Endothelial cell of umbilical vein (primary cell): ENCODE measurements at regions not wholly inside any gene's neighbourhood (a gene's known extent, or its start where the extent isn't known, plus 50 kb on each side); places are given as distances from the start of the nearest gene placed in this dataset.

Experiments used
- BruUV-seq: library from RNA; stranded (reverse); fragments of 400-500 nt; replicated peaks from 2 replicates; lab custom pipeline; 2021; lab: Mats Ljungman, UMichigan
- CTCF ChIA-PET: fragments of 300-600, 350-600 bp; sonication (Branson Sonifier 250); formaldehyde crosslinking; loops from one replicate; lab custom pipeline; 2021; ENCODE audit warnings: antibody characterized with exemption, inconsistent platforms; lab: Charles Lee
- POLR2A ChIA-PET: fragments of 300-600, 350-600 bp; sonication (Branson Sonifier 250); formaldehyde crosslinking; loops from one replicate; lab custom pipeline; 2021; ENCODE audit warnings: antibody characterized with exemption, inconsistent platforms; lab: Charles Lee
- DNase-seq: peaks from one replicate; pipeline ENCODE4 v3.0.0-alpha.2; 2011; ENCODE audit warnings: low read depth, low spot score
- FAIRE-seq: peaks from 2 replicates; lab custom pipeline; 2011; peaks lifted over from hg19 to GRCh38; lab: Jason Lieb, UNC
- H2AFZ ChIP-seq: 2 replicates; pipeline ENCODE4 v1.6.0; 2012; ENCODE audit warnings: low read depth, low read length, control low read depth, inconsistent platforms
- H3K27ac ChIP-seq: 2 replicates; pipeline ENCODE4 v1.5.1; 2011; ENCODE audit warnings: low read depth, mild to moderate bottlenecking, control low read depth, low read length, moderate library complexity; ENCODE audit not compliant: insufficient read depth
- H3K27me3 ChIP-seq, 2 experiments: 2 replicates each; pipeline versions ENCODE4 v1.6.0 to v1.6.1; 2011; ENCODE audit warnings: low read length in 2 of 2, mixed read lengths in 1 of 2; ENCODE audit not compliant: control insufficient read depth in 2 of 2, insufficient read depth in 2 of 2
- H3K36me3 ChIP-seq, 2 experiments: 2 replicates in 1 of 2; 3 replicates in 1 of 2; pipeline ENCODE4 v1.5.1; 2011; ENCODE audit warnings: low read length in 2 of 2, mild to moderate bottlenecking in 1 of 2, moderate library complexity in 1 of 2; ENCODE audit not compliant: control insufficient read depth in 2 of 2, insufficient read depth in 2 of 2; ENCODE audit errors: extremely low read depth in 1 of 2
- H3K4me1 ChIP-seq: 3 replicates; pipeline ENCODE4 v1.5.1; 2011; ENCODE audit warnings: mild to moderate bottlenecking, low read length; ENCODE audit not compliant: control insufficient read depth, insufficient read depth; ENCODE audit errors: extremely low read depth
- H3K4me2 ChIP-seq: 2 replicates; pipeline ENCODE4 v1.6.1; 2011; ENCODE audit warnings: low read length, control low read depth, mixed read lengths; ENCODE audit not compliant: insufficient read depth
- H3K4me3 ChIP-seq, 3 experiments: fragments of 200-600 bp in 1 of 3; sonication (generic), shearing (Covaris generic) in 1 of 3; replicated peaks in 1 of 3; 2 replicates each; pipeline ENCODE4 v1.5.1; 2011 to 2016; ENCODE audit warnings: control low read depth in 3 of 3, low read length in 3 of 3, mild to moderate bottlenecking in 2 of 3, inconsistent platforms in 1 of 3, low read depth in 1 of 3, moderate library complexity in 1 of 3; ENCODE audit not compliant: insufficient read depth in 1 of 3
- H3K79me2 ChIP-seq: 2 replicates; pipeline ENCODE4 v1.6.0; 2012; ENCODE audit warnings: low read length, inconsistent platforms; ENCODE audit not compliant: control insufficient read depth, insufficient read depth
- H3K9ac ChIP-seq: replicated peaks from 2 replicates; pipeline ENCODE3; 2011; ENCODE audit warnings: low read length, control low read depth; ENCODE audit not compliant: insufficient read depth; ENCODE audit errors: extremely low read depth
- H3K9me1 ChIP-seq: replicated peaks from 3 replicates; pipeline ENCODE4 v1.6.0; 2011; ENCODE audit warnings: mild to moderate bottlenecking, low read length; ENCODE audit not compliant: control insufficient read depth, insufficient read depth; ENCODE audit errors: extremely low read depth
- H3K9me3 ChIP-seq: replicated peaks from 2 replicates; pipeline ENCODE4 v1.5.1; 2012; ENCODE audit warnings: low read length, inconsistent platforms; ENCODE audit not compliant: control insufficient read depth, insufficient read depth
- H4K20me1 ChIP-seq: replicated peaks from 2 replicates; pipeline ENCODE3; 2011; ENCODE audit warnings: mild to moderate bottlenecking, low read length; ENCODE audit not compliant: control insufficient read depth, insufficient read depth; ENCODE audit errors: extremely low read depth
- CTCF ChIP-seq, 2 donors: IDR thresholded peaks; 1 replicate in 1 of 2; 2 replicates in 1 of 2; pipeline ENCODE4 v1.5.1; 2011; ENCODE audit warnings: low read length in 2 of 2, mild to moderate bottlenecking in 2 of 2, moderate library complexity in 2 of 2, control low read depth in 1 of 2, inconsistent platforms in 1 of 2, low read depth in 1 of 2; ENCODE audit not compliant: insufficient read depth in 1 of 2; ENCODE audit errors: extremely low read depth in 1 of 2
- EZH2 ChIP-seq: IDR thresholded peaks from 2 replicates; pipeline ENCODE4 v1.6.1; 2012; ENCODE audit warnings: borderline replicate concordance, low read depth, mild to moderate bottlenecking, moderate library complexity, low read length, inconsistent platforms; ENCODE audit not compliant: severe bottlenecking
- FOS ChIP-seq: IDR thresholded peaks from 2 replicates; pipeline ENCODE4 v1.6.1; 2011; ENCODE audit warnings: mild to moderate bottlenecking, low read length, moderate library complexity, borderline replicate concordance; ENCODE audit not compliant: insufficient read depth
- GATA2 ChIP-seq: IDR thresholded peaks from 2 replicates; pipeline ENCODE4 v1.7.0; 2011; ENCODE audit warnings: low read depth, mild to moderate bottlenecking, moderate library complexity, mixed read lengths, low read length; ENCODE audit not compliant: insufficient read length, insufficient read depth
- JUN ChIP-seq: IDR thresholded peaks from 2 replicates; pipeline ENCODE4 v1.6.1; 2011; ENCODE audit warnings: borderline replicate concordance, low read depth; ENCODE audit not compliant: insufficient read length, insufficient read depth
- MAX ChIP-seq: IDR thresholded peaks from 2 replicates; pipeline ENCODE4 v1.6.1; 2011; ENCODE audit not compliant: insufficient read depth, insufficient read length
- MYC ChIP-seq: IDR thresholded peaks from one replicate; pipeline ENCODE4 v1.6.1; 2011; ENCODE audit warnings: mild to moderate bottlenecking, low read depth, low read length
- POLR2A ChIP-seq: IDR thresholded peaks from 2 replicates; pipeline ENCODE4 v1.6.1; 2012; ENCODE audit warnings: low read depth, mild to moderate bottlenecking, control low read depth, low read length
- POLR2AphosphoS5 ChIP-seq: IDR thresholded peaks from 2 replicates; pipeline ENCODE4 v1.6.1; 2012; ENCODE audit warnings: low read depth, mild to moderate bottlenecking, control low read depth, low read length, moderate library complexity; ENCODE audit not compliant: insufficient read depth
- dilution Hi-C: fragments of 300-500 bp; cut with MboI; formaldehyde crosslinking; loops from one replicate; pipeline ENCODE4 v1.15.0; 2019; ENCODE audit warnings: low sequenced_read_pairs; ENCODE audit not compliant: extremely low pct_ligation_motif_present
- intact Hi-C: fragments of 100-400 bp; cut with micrococcal nuclease; formaldehyde crosslinking; loops from one replicate; pipeline ENCODE4 v1.10.0; 2022

GRCh38 chr16:17023606-17024005 is 447.2 kb downstream of the XYLT1 start:
- no TSS peak for BruUV-seq
- Histone ChIP-seq H3K9ac (no peak overlapping the region), H3K4me3 (no peak overlapping the region), H3K79me2 (no peaks in the 10 kb centered on the region), H3K9me1 (no peaks in the 10 kb centered on the region), H4K20me1 (no peaks in the 10 kb centered on the region), H3K27ac (no peak overlapping the region), H3K9me3 (peaks cover 4% of the 10 kb centered on the region), H2AFZ (no peak overlapping the region), H3K36me3 (no peaks in the 10 kb centered on the region), H3K4me1 (no peaks in the 10 kb centered on the region), H3K4me2 (no peak overlapping the region), H3K27me3 (no peaks in the 10 kb centered on the region)
- no peak for DNase-seq
- FAIRE-seq = no peak
- intact Hi-C loops = no loop called here
- POLR2A ChIA-PET = no interaction called here
- dilution Hi-C loops = no loop called here
- CTCF ChIA-PET = no interaction called here
- TF ChIP-seq POLR2AphosphoS5 (no peak), EZH2 (no peak)

- POLR2A ChIA-PET = no interaction called here
These were observed 446.2 kb downstream of the XYLT1 start for GRCh38 chr16:17024514-17024913.

More at GRCh38 chr16:17024514-17024913, 446.2 kb downstream of the XYLT1 start:
- no peak for DNase-seq
- Histone ChIP-seq H4K20me1 (no peaks in the 10 kb centered on the region), H3K4me2 (no peak overlapping the region), H3K36me3 (no peaks in the 10 kb centered on the region), H3K27ac (no peak overlapping the region), H3K4me1 (no peaks in the 10 kb centered on the region), H3K27me3 (no peaks in the 10 kb centered on the region), H2AFZ (no peak overlapping the region), H3K9me1 (no peaks in the 10 kb centered on the region), H3K9ac (no peak overlapping the region), H3K9me3 (peaks cover 4% of the 10 kb centered on the region), H3K4me3 (no peak overlapping the region), H3K79me2 (no peaks in the 10 kb centered on the region)
- TF ChIP-seq EZH2 (no peak), JUN (no peak), GATA2 (no peak), MAX (no peak), CTCF (IDR thresholded peaks at IDR 0.05; ENCODE audit: extremely low read depth in 1 of 2, insufficient read depth in 1 of 2, low read depth in 1 of 2, low read length in 2 of 2) (no peak), FOS (no peak), MYC (no peak), POLR2A (no peak), POLR2AphosphoS5 (no peak)
- BruUV-seq = no TSS peak
- intact Hi-C loops = no loop called here
- dilution Hi-C loops = no loop called here
- no peak for FAIRE-seq
- CTCF ChIA-PET = no interaction called here
